ENCODE measurements at regions not wholly inside any gene's neighbourhood (a gene's known extent, or its start where the extent isn't known, plus 50 kb on each side); places are given as distances from the start of the nearest gene placed in this dataset.

DNA sequence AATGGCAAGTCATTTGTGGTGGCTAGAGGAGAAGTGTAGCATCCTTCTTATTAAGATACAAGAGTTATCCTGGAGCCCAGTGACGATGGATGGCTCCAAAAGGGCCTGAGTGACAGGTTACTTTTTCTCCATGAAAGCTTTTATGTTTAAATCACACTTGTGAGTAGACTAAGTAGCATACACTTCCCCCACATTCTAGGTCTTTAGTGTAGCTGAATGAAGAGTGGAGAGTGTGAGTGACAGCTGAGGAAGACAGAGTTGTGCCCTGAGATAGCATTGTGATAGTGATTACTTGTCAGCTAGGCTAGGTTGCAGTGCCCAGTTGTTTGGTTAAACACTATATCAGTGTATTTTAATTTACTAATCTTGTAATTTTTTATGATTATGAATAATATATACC, 337.8 kb downstream of the TENT4A start:
- Mint-ChIP-seq H3K4me1 (no peaks in the 10 kb centered on the region), H3K27ac (ENCODE audit: unreplicated experiment) (no peak overlapping the region), H3K4me3 (no peak overlapping the region), H3K36me3 (ENCODE audit: low read depth) (no peaks in the 10 kb centered on the region), H3K9me3 (peaks cover 6% of the 10 kb centered on the region), H3K27me3 (ENCODE audit: low read depth) (no peaks in the 10 kb centered on the region)
- TF ChIP-seq, protein P1, sequence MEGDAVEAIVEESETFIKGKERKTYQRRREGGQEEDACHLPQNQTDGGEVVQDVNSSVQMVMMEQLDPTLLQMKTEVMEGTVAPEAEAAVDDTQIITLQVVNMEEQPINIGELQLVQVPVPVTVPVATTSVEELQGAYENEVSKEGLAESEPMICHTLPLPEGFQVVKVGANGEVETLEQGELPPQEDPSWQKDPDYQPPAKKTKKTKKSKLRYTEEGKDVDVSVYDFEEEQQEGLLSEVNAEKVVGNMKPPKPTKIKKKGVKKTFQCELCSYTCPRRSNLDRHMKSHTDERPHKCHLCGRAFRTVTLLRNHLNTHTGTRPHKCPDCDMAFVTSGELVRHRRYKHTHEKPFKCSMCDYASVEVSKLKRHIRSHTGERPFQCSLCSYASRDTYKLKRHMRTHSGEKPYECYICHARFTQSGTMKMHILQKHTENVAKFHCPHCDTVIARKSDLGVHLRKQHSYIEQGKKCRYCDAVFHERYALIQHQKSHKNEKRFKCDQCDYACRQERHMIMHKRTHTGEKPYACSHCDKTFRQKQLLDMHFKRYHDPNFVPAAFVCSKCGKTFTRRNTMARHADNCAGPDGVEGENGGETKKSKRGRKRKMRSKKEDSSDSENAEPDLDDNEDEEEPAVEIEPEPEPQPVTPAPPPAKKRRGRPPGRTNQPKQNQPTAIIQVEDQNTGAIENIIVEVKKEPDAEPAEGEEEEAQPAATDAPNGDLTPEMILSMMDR (conservative IDR thresholded peaks at IDR 0.05), result no peak
- DNase-seq (ENCODE audit: low read depth, low spot score), result no peak

DNA sequence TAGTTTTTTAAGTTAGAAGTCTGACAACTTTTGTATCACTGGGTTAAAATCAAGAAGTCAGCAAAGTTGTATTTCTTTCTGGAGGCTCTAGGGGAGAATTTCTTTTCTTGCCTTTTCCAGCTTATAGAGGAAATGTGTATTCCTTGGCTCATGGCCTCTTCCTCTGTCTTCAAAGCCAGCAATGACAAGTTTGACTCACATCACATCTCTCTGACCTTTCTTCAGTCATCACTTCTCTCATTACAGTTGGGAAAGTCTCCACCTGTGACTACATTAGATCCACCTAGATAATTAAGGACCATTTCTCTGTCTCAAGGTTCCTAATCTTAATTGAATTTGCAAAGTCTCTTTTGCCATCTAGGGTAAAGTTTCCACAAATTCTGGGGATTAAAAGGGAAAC, 339.9 kb downstream of the TENT4A start:
- Mint-ChIP-seq H3K9me3 (peaks cover 6% of the 10 kb centered on the region), H3K4me3 (no peak overlapping the region), H3K4me1 (no peaks in the 10 kb centered on the region), H3K27me3 (ENCODE audit: low read depth) (no peaks in the 10 kb centered on the region), H3K27ac (ENCODE audit: unreplicated experiment) (no peak overlapping the region), H3K36me3 (ENCODE audit: low read depth) (no peaks in the 10 kb centered on the region)
- TF ChIP-seq, protein P1 (conservative IDR thresholded peaks at IDR 0.05), result no peak
- DNase-seq (ENCODE audit: low read depth, low spot score), result no peak

DNA sequence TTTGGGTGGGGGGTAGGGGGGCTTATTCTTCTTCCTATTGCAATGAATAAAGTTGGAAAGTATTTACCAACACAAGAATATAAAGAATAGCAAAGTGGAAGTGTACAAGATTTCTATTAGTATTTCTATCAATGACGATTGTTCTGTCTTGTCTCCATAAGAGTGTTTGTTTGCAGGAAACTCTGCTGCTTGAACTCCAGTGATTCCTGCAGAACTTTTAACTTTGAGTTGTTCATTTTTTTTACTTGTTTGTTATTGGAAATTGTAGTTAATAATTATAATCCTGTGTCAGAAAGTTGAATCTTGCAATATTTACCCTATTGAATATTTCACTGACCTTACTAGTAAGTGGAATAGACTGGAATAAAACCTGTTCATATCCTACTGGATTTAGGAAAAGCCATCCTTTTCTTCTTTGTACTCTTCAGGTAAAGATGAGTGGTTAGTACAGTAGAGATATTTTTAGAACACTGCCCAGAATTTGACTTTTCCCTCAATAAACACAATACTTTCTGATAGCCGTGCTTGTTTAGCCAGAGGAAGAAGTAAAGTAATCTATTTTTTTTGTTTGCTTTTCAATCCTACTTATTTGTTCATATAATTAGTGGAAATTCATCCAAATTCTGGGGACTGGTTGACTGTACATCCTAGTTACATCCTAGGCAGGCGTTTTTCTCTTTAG, 340.4 kb downstream of the TENT4A start:
- no peak for DNase-seq (ENCODE audit: low read depth, low spot score)
- H3K4me3 Mint-ChIP-seq, result no peak overlapping the region
- H3K4me1 Mint-ChIP-seq, result no peaks in the 10 kb centered on the region
- H3K9me3 Mint-ChIP-seq, result peaks cover 6% of the 10 kb centered on the region
- H3K36me3 Mint-ChIP-seq (ENCODE audit: low read depth), result no peaks in the 10 kb centered on the region
- TF ChIP-seq, protein P1 (conservative IDR thresholded peaks at IDR 0.05), result no peak
- H3K27ac Mint-ChIP-seq (ENCODE audit: unreplicated experiment), result no peak overlapping the region
- H3K27me3 Mint-ChIP-seq (ENCODE audit: low read depth), result no peaks in the 10 kb centered on the region

DNA sequence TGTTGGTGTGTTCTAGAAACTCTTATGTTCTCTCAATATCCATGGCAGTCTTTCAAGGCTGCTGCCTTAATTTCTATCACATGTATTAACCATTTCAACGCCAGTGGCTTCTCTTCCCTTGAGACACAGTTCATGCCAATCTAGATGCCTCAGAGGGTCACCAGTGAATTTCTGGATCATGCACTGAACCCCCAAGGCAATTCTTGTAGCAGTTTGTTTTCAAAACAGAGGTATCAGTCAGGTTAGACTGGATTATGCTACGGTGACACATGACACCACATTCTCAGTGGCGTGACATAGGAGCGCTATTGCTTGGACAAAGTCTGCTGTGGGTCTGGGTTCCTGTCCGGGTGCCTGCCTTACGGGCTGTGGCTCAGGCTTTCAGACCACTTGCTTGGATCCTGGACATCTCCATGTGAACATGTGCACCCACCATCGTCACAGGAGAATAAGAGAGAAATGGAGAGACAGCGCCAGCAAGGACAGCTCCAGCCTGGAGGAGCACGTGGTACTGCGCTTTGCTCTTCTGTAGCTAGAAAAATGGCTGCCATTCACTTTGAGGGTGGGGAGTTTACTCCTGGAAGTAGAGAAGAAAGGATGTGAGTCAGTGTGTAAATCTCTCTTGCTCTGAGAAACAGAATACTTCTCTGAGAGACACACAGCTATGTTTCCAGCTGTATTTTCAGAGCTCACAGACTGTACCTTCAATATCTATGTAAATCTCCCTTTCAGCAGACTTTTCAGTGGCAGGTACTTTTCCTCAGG, 329.3 kb upstream of the ADCY2 start:
- H3K4me1 Mint-ChIP-seq, result peaks cover 6% of the 10 kb centered on the region
- H3K27me3 Mint-ChIP-seq (ENCODE audit: low read depth), result no peaks in the 10 kb centered on the region
- TF ChIP-seq, protein P1 (conservative IDR thresholded peaks at IDR 0.05), result no peak
- no peak overlapping the region for H3K27ac Mint-ChIP-seq (ENCODE audit: unreplicated experiment)
- no peak for DNase-seq (ENCODE audit: low read depth, low spot score)
- H3K36me3 Mint-ChIP-seq (ENCODE audit: low read depth), result no peaks in the 10 kb centered on the region
- no peak overlapping the region for H3K4me3 Mint-ChIP-seq
- peaks cover 4% of the 10 kb centered on the region for H3K9me3 Mint-ChIP-seq

DNA sequence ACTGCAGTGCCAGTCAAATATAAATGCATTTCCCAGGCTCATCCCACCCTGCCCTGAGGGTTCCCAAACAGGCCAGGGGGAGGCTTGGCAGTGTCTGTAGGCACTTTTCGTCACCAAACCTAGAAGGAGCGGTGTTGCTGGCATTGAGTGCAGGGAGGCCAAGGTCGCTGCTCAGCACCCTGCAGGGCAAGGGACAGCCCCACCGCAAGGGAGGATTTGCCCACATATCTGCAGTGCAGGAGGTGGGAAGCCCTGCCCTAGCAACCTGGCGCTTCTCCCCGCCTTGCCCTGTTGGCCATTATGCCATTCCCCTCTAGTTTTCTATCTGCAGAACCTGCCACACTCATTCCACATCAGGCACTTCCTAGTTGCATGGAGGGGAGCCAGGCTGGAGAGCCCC, 327.8 kb upstream of the ADCY2 start:
- TF ChIP-seq, protein P1 (conservative IDR thresholded peaks at IDR 0.05), result no peak
- no peaks in the 10 kb centered on the region for H3K27me3 Mint-ChIP-seq (ENCODE audit: low read depth)
- H3K36me3 Mint-ChIP-seq (ENCODE audit: low read depth), result no peaks in the 10 kb centered on the region
- H3K9me3 Mint-ChIP-seq, result peaks cover 4% of the 10 kb centered on the region
- H3K27ac Mint-ChIP-seq (ENCODE audit: unreplicated experiment), result no peak overlapping the region
- no peak for DNase-seq (ENCODE audit: low read depth, low spot score)
- H3K4me1 Mint-ChIP-seq, result peaks cover 6% of the 10 kb centered on the region
- no peak overlapping the region for H3K4me3 Mint-ChIP-seq
